ENCODE measurements at regions not wholly inside any gene's neighbourhood (a gene's known extent, or its start where the extent isn't known, plus 50 kb on each side); places are given as distances from the start of the nearest gene placed in this dataset.

- no peak for DNase-seq
- Histone ChIP-seq H3K9me3 (ENCODE audit: severe bottlenecking) (no peaks in the 10 kb centered on the region), H3K27me3 (ENCODE audit: insufficient read depth, low read depth, severe bottlenecking) (no peaks in the 10 kb centered on the region), H3K36me3 (no peaks in the 10 kb centered on the region), H3K27ac (no peak overlapping the region), H3K4me3 (ENCODE audit: low read depth, low read length) (no peak overlapping the region)
- TF ChIP-seq, protein P1, sequence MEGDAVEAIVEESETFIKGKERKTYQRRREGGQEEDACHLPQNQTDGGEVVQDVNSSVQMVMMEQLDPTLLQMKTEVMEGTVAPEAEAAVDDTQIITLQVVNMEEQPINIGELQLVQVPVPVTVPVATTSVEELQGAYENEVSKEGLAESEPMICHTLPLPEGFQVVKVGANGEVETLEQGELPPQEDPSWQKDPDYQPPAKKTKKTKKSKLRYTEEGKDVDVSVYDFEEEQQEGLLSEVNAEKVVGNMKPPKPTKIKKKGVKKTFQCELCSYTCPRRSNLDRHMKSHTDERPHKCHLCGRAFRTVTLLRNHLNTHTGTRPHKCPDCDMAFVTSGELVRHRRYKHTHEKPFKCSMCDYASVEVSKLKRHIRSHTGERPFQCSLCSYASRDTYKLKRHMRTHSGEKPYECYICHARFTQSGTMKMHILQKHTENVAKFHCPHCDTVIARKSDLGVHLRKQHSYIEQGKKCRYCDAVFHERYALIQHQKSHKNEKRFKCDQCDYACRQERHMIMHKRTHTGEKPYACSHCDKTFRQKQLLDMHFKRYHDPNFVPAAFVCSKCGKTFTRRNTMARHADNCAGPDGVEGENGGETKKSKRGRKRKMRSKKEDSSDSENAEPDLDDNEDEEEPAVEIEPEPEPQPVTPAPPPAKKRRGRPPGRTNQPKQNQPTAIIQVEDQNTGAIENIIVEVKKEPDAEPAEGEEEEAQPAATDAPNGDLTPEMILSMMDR (IDR thresholded peaks at IDR 0.05; ENCODE audit: low read depth, low read length), result no peak
These were observed 188.5 kb upstream of the HTR2A start for GRCh38 chr13:47085346-47085745.

DNA sequence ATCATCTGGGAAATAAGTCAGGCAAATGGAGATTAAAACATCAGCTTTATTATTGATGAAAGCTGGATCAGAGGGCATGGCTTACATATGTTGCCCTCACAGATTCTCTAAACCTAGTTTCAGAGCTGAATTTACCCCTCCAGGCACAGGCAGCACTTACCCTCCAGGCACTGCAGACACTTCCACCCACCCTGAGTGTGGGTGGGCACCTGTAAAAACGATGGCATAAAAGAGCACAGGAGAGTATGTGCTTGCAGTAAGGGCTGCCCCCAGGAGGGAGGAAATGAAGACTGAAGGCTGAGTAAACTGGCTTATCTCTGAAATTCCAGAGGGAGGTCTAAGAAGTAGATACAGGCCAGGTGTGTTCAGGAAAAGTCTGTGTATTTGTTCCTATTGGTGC, 185.0 kb upstream of the HTR2A start:
- Histone ChIP-seq H3K36me3 (no peaks in the 10 kb centered on the region), H3K9me3 (ENCODE audit: severe bottlenecking) (no peaks in the 10 kb centered on the region), H3K27ac (no peak overlapping the region), H3K27me3 (ENCODE audit: insufficient read depth, low read depth, severe bottlenecking) (no peaks in the 10 kb centered on the region), H3K4me3 (ENCODE audit: low read depth, low read length) (no peak overlapping the region)
- no peak for DNase-seq
- TF ChIP-seq, protein P1 (IDR thresholded peaks at IDR 0.05; ENCODE audit: low read depth, low read length), result no peak

DNA sequence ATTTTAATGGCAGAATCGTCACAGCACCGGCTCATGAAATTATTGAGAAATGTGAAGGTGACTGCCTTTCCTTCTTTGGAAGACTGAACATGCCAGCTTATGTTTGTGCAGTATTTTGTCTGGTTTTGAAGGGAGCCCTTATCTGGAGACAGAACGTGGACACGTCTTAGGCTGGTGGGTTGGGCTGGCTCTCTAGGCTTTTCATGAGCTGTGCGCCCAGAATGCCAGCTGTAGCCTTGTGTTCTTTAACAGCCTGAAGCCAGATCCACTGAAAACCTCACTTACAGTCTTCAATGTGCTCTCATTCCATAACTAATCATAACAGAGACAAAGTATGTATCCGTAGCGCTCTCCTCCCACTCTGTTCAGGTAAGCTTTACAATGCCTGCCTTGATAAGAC, 184.4 kb upstream of the HTR2A start:
- Histone ChIP-seq H3K27ac (no peak overlapping the region), H3K36me3 (no peaks in the 10 kb centered on the region), H3K4me3 (ENCODE audit: low read depth, low read length) (no peak overlapping the region), H3K27me3 (ENCODE audit: insufficient read depth, low read depth, severe bottlenecking) (no peaks in the 10 kb centered on the region), H3K9me3 (ENCODE audit: severe bottlenecking) (no peaks in the 10 kb centered on the region)
- TF ChIP-seq, protein P1 (IDR thresholded peaks at IDR 0.05; ENCODE audit: low read depth, low read length), result no peak
- no peak for DNase-seq

DNA sequence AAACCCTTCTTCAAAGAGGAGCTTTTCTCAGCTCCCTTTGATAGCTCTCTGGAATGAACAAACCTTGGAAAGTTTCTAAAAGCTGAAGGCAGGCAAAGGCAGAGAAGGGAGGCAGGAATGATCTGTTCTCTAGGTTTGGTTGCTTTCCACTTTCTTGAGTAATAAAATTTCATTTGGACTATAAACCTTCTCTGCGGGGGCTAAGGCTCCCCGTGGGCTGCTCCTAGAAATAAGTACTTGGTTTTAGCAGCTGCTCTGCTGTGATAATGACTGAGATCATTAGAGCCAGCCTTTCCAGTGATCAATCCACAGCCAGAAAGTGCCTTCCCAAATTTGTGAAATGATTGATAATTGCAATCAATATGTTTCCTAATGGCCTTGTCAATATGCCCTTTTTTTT, 183.8 kb upstream of the HTR2A start:
- TF ChIP-seq, protein P1 (IDR thresholded peaks at IDR 0.05; ENCODE audit: low read depth, low read length), result no peak
- Histone ChIP-seq H3K9me3 (ENCODE audit: severe bottlenecking) (no peaks in the 10 kb centered on the region), H3K4me3 (ENCODE audit: low read depth, low read length) (no peak overlapping the region), H3K36me3 (no peaks in the 10 kb centered on the region), H3K27ac (no peak overlapping the region), H3K27me3 (ENCODE audit: insufficient read depth, low read depth, severe bottlenecking) (no peaks in the 10 kb centered on the region)
- no peak for DNase-seq

GRCh38 chr13:47076500-47076899, 179.6 kb upstream of the HTR2A start:
- no peak for DNase-seq
- no peaks in the 10 kb centered on the region for H3K36me3 ChIP-seq
- no peak overlapping the region for H3K27ac ChIP-seq
- no peaks in the 10 kb centered on the region for H3K9me3 ChIP-seq (ENCODE audit: severe bottlenecking)
- TF ChIP-seq, protein P1 (IDR thresholded peaks at IDR 0.05; ENCODE audit: low read depth, low read length), result no peak
- no peaks in the 10 kb centered on the region for H3K27me3 ChIP-seq (ENCODE audit: insufficient read depth, low read depth, severe bottlenecking)
- H3K4me3 ChIP-seq (ENCODE audit: low read depth, low read length), result no peak overlapping the region

- no peak overlapping the region for H3K27ac ChIP-seq
- TF ChIP-seq, protein P1 (IDR thresholded peaks at IDR 0.05; ENCODE audit: low read depth, low read length), result no peak
- H3K9me3 ChIP-seq (ENCODE audit: severe bottlenecking), result no peaks in the 10 kb centered on the region
- no peak overlapping the region for H3K4me3 ChIP-seq (ENCODE audit: low read depth, low read length)
- H3K36me3 ChIP-seq, result no peaks in the 10 kb centered on the region
- no peaks in the 10 kb centered on the region for H3K27me3 ChIP-seq (ENCODE audit: insufficient read depth, low read depth, severe bottlenecking)
- no peak for DNase-seq
These were observed 172.3 kb upstream of the HTR2A start for GRCh38 chr13:47069133-47069532.

All from WERI-Rb-1 (cell line).